ENCODE measurements at regions not wholly inside any gene's neighbourhood (a gene's known extent, or its start where the extent isn't known, plus 50 kb on each side); places are given as distances from the start of the nearest gene placed in this dataset.

- Histone ChIP-seq H3T11ph (ENCODE audit: low read length) (no peak overlapping the region), H3K4me2 (ENCODE audit: insufficient read depth, insufficient read length, low read length) (no peak overlapping the region), H2AFZ (ENCODE audit: low read length) (no peak overlapping the region), H2AK5ac (ENCODE audit: insufficient read length, low read length) (no peak overlapping the region), H3K79me1 (ENCODE audit: insufficient read depth, low read depth, low read length, poor library complexity, severe bottlenecking) (no peaks in the 10 kb centered on the region), H3K4ac (ENCODE audit: low read depth, low read length) (no peak overlapping the region), H2BK5ac (ENCODE audit: insufficient read length, low read length) (no peak overlapping the region), H4K5ac (ENCODE audit: insufficient read length, low read depth, low read length) (no peak overlapping the region), H4K8ac (replicated peaks; ENCODE audit: insufficient read length, low read depth, low read length) (no peak overlapping the region), H3K9ac (ENCODE audit: extremely low read depth, insufficient read length, low read length) (no peak overlapping the region), H3K79me2 (ENCODE audit: insufficient read depth, low read length) (no peaks in the 10 kb centered on the region), H3K27me3 (ENCODE audit: insufficient read depth, low read length) (no peaks in the 10 kb centered on the region), H3K9me3 (ENCODE audit: control insufficient read depth, low read depth, low read length) (no peaks in the 10 kb centered on the region), H3K23me2 (ENCODE audit: insufficient read length, low read depth, low read length, poor library complexity, severe bottlenecking) (no peaks in the 10 kb centered on the region), H3K23ac (ENCODE audit: insufficient read length, low read depth, low read length) (no peak overlapping the region), H3K18ac (ENCODE audit: insufficient read length, low read depth, low read length) (no peak overlapping the region), H3K56ac (ENCODE audit: insufficient read length, low read depth, low read length) (no peak overlapping the region), H4K91ac (ENCODE audit: insufficient read length, low read depth, low read length) (no peak overlapping the region), H3K14ac (ENCODE audit: insufficient read depth, low read length) (no peak overlapping the region), H2BK120ac (ENCODE audit: low read depth, low read length, poor library complexity, severe bottlenecking) (no peak overlapping the region), H3K4me1 (ENCODE audit: insufficient read depth, low read length) (peaks cover 4% of the 10 kb centered on the region; the same call in 1 of the 2 replicates), H2BK12ac (ENCODE audit: insufficient read length, low read depth, low read length) (no peak overlapping the region), H2BK15ac (ENCODE audit: low read depth, low read length) (no peak overlapping the region), H2BK20ac (ENCODE audit: low read depth, low read length, poor library complexity, severe bottlenecking) (no peak overlapping the region), H3K27ac (ENCODE audit: insufficient read length, low read depth, low read length) (no peak overlapping the region), H4K20me1 (ENCODE audit: control insufficient read depth, insufficient read depth, insufficient read length) (no peaks in the 10 kb centered on the region)
- Mint-ChIP-seq H3K27me3 (ENCODE audit: low read depth) (no peaks in the 10 kb centered on the region), H3K4me1 (peaks cover 26 to 48% of the 10 kb centered on the region in 2 experiments), H3K4me3 (no peak overlapping the region), H3K36me3 (ENCODE audit: insufficient read depth in 1 of 3, low read depth in 3 of 3) (peaks cover 0 to 2% (median 0%) of the 10 kb centered on the region in 3 experiments; a peak in 2 of 7 replicates), H3K27ac (0 out of 7 replicates have a peak overlapping the region, but pooled peaks of 1 of the 3 experiments have one; percentile 38), H3K9me3 (peaks cover 0 to under 1% of the 10 kb centered on the region in 2 experiments; a peak in 2 of 5 replicates)
- TF ChIP-seq CTCF (conservative IDR thresholded peaks at IDR 0.05) = peak; percentile 58
- WGBS (ENCODE audit: extremely low coverage, insufficient read length, low lambda C conversion rate) = no CpG with 5 or more reads among the region's 4 CpGs
- no peak for DNase-seq
Observed at GRCh38 chr1:66436378-66437135, 97.4 kb upstream of the SGIP1 start.

All from H9 (cell line).